T-helper 17 cell (primary cell): ENCODE measurements at regions not wholly inside any gene's neighbourhood (a gene's known extent, or its start where the extent isn't known, plus 50 kb on each side); places are given as distances from the start of the nearest gene placed in this dataset.

Experiments
- ATAC-seq: fragments of 150-1000 bp; cut with Tn5 transposase; 2 replicates; pipeline ENCODE4 v1.10.0; 2021; ENCODE audit warnings: mild to moderate bottlenecking, moderate library complexity
- DNase-seq, 3 donors: peaks; one replicate each; pipeline versions ENCODE4 v3.0.0 to v3.0.0-alpha.2; 2020 to 2021
- H3K9me3 ChIP-seq: one replicate; pipeline ENCODE4 v1.7.0; 2013; ENCODE audit warnings: low read length, mild to moderate bottlenecking; ENCODE audit not compliant: control insufficient read depth, poor library complexity, severe bottlenecking
- H3K27ac Mint-ChIP-seq: one replicate; pipeline ENCODE4 v1.8.0; 2022; ENCODE audit warnings: mild to moderate bottlenecking, moderate library complexity, mixed read lengths
- H3K27me3 Mint-ChIP-seq: one replicate; pipeline ENCODE4 v1.8.0; 2022; ENCODE audit warnings: mixed read lengths
- H3K36me3 Mint-ChIP-seq: one replicate; pipeline ENCODE4 v1.8.0; 2022; ENCODE audit warnings: low read depth, mixed read lengths
- H3K4me1 Mint-ChIP-seq: one replicate; pipeline ENCODE4 v1.8.0; 2022; ENCODE audit warnings: mild to moderate bottlenecking, mixed read lengths
- H3K4me3 Mint-ChIP-seq: one replicate; pipeline ENCODE4 v1.8.0; 2022; ENCODE audit warnings: mild to moderate bottlenecking, moderate library complexity, mixed read lengths

- H3K27ac Mint-ChIP-seq, result no peak overlapping the region
- H3K9me3 ChIP-seq, result no peaks in the 10 kb centered on the region
- peaks cover 15% of the 10 kb centered on the region for H3K27me3 Mint-ChIP-seq
- H3K4me1 Mint-ChIP-seq, result no peaks in the 10 kb centered on the region
- no peak overlapping the region for H3K4me3 Mint-ChIP-seq
- ATAC-seq (no peak), DNase-seq (no peak)
- H3K36me3 Mint-ChIP-seq, result no peaks in the 10 kb centered on the region
These were observed 52.4 kb upstream of the TRIO start for GRCh38 chr5:14090755-14091154.

- H3K36me3 Mint-ChIP-seq, result no peaks in the 10 kb centered on the region
- no peak overlapping the region for H3K27ac Mint-ChIP-seq
- H3K27me3 Mint-ChIP-seq, result peaks cover 17% of the 10 kb centered on the region
- H3K4me1 Mint-ChIP-seq, result no peaks in the 10 kb centered on the region
- no peak overlapping the region for H3K4me3 Mint-ChIP-seq
- ATAC-seq, result no peak
- no peak for DNase-seq
- no peaks in the 10 kb centered on the region for H3K9me3 ChIP-seq
These were observed 52.9 kb upstream of the TRIO start for GRCh38 chr5:14090290-14090689.

- H3K36me3 Mint-ChIP-seq, result no peaks in the 10 kb centered on the region
- no peaks in the 10 kb centered on the region for H3K9me3 ChIP-seq
- H3K4me3 Mint-ChIP-seq, result no peak overlapping the region
- H3K27me3 Mint-ChIP-seq, result peaks cover 28% of the 10 kb centered on the region
- ATAC-seq (no peak), DNase-seq (no peak)
- no peaks in the 10 kb centered on the region for H3K4me1 Mint-ChIP-seq
- no peak overlapping the region for H3K27ac Mint-ChIP-seq
These were observed 53.9 kb upstream of the TRIO start for GRCh38 chr5:14089198-14089597.

- no peaks in the 10 kb centered on the region for H3K9me3 ChIP-seq
- H3K36me3 Mint-ChIP-seq, result no peaks in the 10 kb centered on the region
- no peak for ATAC-seq
- no peaks in the 10 kb centered on the region for H3K4me1 Mint-ChIP-seq
- DNase-seq, result no peak
- no peak overlapping the region for H3K4me3 Mint-ChIP-seq
- no peak overlapping the region for H3K27ac Mint-ChIP-seq
- H3K27me3 Mint-ChIP-seq, result peaks cover 27% of the 10 kb centered on the region
These were observed 56.9 kb upstream of the TRIO start for GRCh38 chr5:14086261-14086660.

GRCh38 chr5:14082973-14083372, 60.2 kb upstream of the TRIO start:
- no peak for DNase-seq
- no peak for ATAC-seq
- no peaks in the 10 kb centered on the region for H3K4me1 Mint-ChIP-seq
- peaks cover 27% of the 10 kb centered on the region for H3K27me3 Mint-ChIP-seq
- no peak overlapping the region for H3K27ac Mint-ChIP-seq
- no peak overlapping the region for H3K4me3 Mint-ChIP-seq
- H3K36me3 Mint-ChIP-seq, result no peaks in the 10 kb centered on the region
- no peaks in the 10 kb centered on the region for H3K9me3 ChIP-seq

GRCh38 chr5:14082523-14082922, 60.6 kb upstream of the TRIO start:
- Mint-ChIP-seq H3K27me3 (peaks cover 27% of the 10 kb centered on the region), H3K4me3 (no peak overlapping the region), H3K27ac (no peak overlapping the region), H3K36me3 (no peaks in the 10 kb centered on the region), H3K4me1 (no peaks in the 10 kb centered on the region)
- ATAC-seq, result no peak
- H3K9me3 ChIP-seq, result no peaks in the 10 kb centered on the region
- DNase-seq, result no peak

GRCh38 chr5:14081791-14082190, 61.4 kb upstream of the TRIO start:
- DNase-seq (no peak), ATAC-seq (no peak)
- Mint-ChIP-seq H3K27ac (no peak overlapping the region), H3K4me3 (no peak overlapping the region), H3K27me3 (peaks cover 22% of the 10 kb centered on the region), H3K36me3 (no peaks in the 10 kb centered on the region), H3K4me1 (no peaks in the 10 kb centered on the region)
- H3K9me3 ChIP-seq, result no peaks in the 10 kb centered on the region

- H3K4me1 Mint-ChIP-seq, result no peaks in the 10 kb centered on the region
- DNase-seq, result no peak
- no peaks in the 10 kb centered on the region for H3K36me3 Mint-ChIP-seq
- no peak for ATAC-seq
- peaks cover 6% of the 10 kb centered on the region for H3K27me3 Mint-ChIP-seq
- no peaks in the 10 kb centered on the region for H3K9me3 ChIP-seq
- no peak overlapping the region for H3K27ac Mint-ChIP-seq
- H3K4me3 Mint-ChIP-seq, result no peak overlapping the region
These were observed 64.4 kb upstream of the TRIO start for GRCh38 chr5:14078716-14079115.

GRCh38 chr5:14077501-14077900, 65.6 kb upstream of the TRIO start:
- no peak for ATAC-seq
- H3K9me3 ChIP-seq, result no peaks in the 10 kb centered on the region
- DNase-seq, result no peak
- no peaks in the 10 kb centered on the region for H3K4me1 Mint-ChIP-seq
- H3K27me3 Mint-ChIP-seq, result peaks cover 10% of the 10 kb centered on the region
- no peaks in the 10 kb centered on the region for H3K36me3 Mint-ChIP-seq
- no peak overlapping the region for H3K4me3 Mint-ChIP-seq
- no peak overlapping the region for H3K27ac Mint-ChIP-seq

GRCh38 chr5:14076561-14076960, 66.6 kb upstream of the TRIO start:
- Mint-ChIP-seq H3K36me3 (no peaks in the 10 kb centered on the region), H3K27me3 (peaks cover 11% of the 10 kb centered on the region), H3K4me1 (no peaks in the 10 kb centered on the region), H3K4me3 (no peak overlapping the region), H3K27ac (no peak overlapping the region)
- H3K9me3 ChIP-seq, result no peaks in the 10 kb centered on the region
- DNase-seq (no peak), ATAC-seq (no peak)

GRCh38 chr5:14075937-14076336, 67.2 kb upstream of the TRIO start:
- H3K9me3 ChIP-seq, result no peaks in the 10 kb centered on the region
- Mint-ChIP-seq H3K36me3 (no peaks in the 10 kb centered on the region), H3K27ac (no peak overlapping the region), H3K27me3 (peaks cover 11% of the 10 kb centered on the region), H3K4me1 (no peaks in the 10 kb centered on the region), H3K4me3 (no peak overlapping the region)
- ATAC-seq, result no peak
- no peak for DNase-seq

GRCh38 chr5:14071433-14071832, 71.7 kb upstream of the TRIO start:
- DNase-seq (no peak), ATAC-seq (no peak)
- Mint-ChIP-seq H3K4me3 (no peak overlapping the region), H3K27me3 (peaks cover 11% of the 10 kb centered on the region), H3K36me3 (no peaks in the 10 kb centered on the region), H3K4me1 (no peaks in the 10 kb centered on the region), H3K27ac (no peak overlapping the region)
- H3K9me3 ChIP-seq, result no peaks in the 10 kb centered on the region

GRCh38 chr5:14069021-14069420, 74.1 kb upstream of the TRIO start:
- Mint-ChIP-seq H3K36me3 (no peaks in the 10 kb centered on the region), H3K4me1 (no peaks in the 10 kb centered on the region), H3K4me3 (no peak overlapping the region), H3K27ac (no peak overlapping the region), H3K27me3 (peaks cover 16% of the 10 kb centered on the region)
- ATAC-seq (no peak), DNase-seq (no peak)
- no peaks in the 10 kb centered on the region for H3K9me3 ChIP-seq

- no peak overlapping the region for H3K27ac Mint-ChIP-seq
- H3K4me3 Mint-ChIP-seq, result no peak overlapping the region
- H3K36me3 Mint-ChIP-seq, result no peaks in the 10 kb centered on the region
- no peaks in the 10 kb centered on the region for H3K4me1 Mint-ChIP-seq
- no peak for ATAC-seq
- no peak for DNase-seq
- H3K27me3 Mint-ChIP-seq, result peaks cover 13% of the 10 kb centered on the region
- H3K9me3 ChIP-seq, result no peaks in the 10 kb centered on the region
These were observed 75.0 kb upstream of the TRIO start for GRCh38 chr5:14068136-14068535.

GRCh38 chr5:14066326-14066725, 76.8 kb upstream of the TRIO start:
- Mint-ChIP-seq H3K4me1 (no peaks in the 10 kb centered on the region), H3K27ac (no peak overlapping the region), H3K27me3 (peaks cover 5% of the 10 kb centered on the region), H3K4me3 (no peak overlapping the region), H3K36me3 (no peaks in the 10 kb centered on the region)
- ATAC-seq (no peak), DNase-seq (no peak)
- H3K9me3 ChIP-seq, result no peaks in the 10 kb centered on the region
